Neural cell (in vitro differentiated cells): ENCODE measurements at regions not wholly inside any gene's neighbourhood (a gene's known extent, or its start where the extent isn't known, plus 50 kb on each side); places are given as distances from the start of the nearest gene placed in this dataset.

Source experiments
- H2AFZ ChIP-seq: fragments of 200-600, 300-800 bp; sonication (generic), shearing (Covaris generic); 2 replicates; pipeline ENCODE4 v1.6.0; 2014; ENCODE audit warnings: low read depth, mild to moderate bottlenecking, antibody characterized with exemption, low read length, moderate library complexity
- H3F3A ChIP-seq: fragments of 200-600 bp; shearing (Covaris generic); 2 replicates; pipeline ENCODE4 v1.6.1; 2016; ENCODE audit warnings: mild to moderate bottlenecking, moderate library complexity, mixed read lengths, antibody characterized with exemption, low read length; ENCODE audit not compliant: insufficient read depth, poor library complexity, severe bottlenecking
- H3K27ac ChIP-seq: fragments of 200-600, 300-800 bp; sonication (generic), shearing (Covaris generic); 2 replicates; pipeline ENCODE4 v1.5.1; 2014; ENCODE audit warnings: mild to moderate bottlenecking, low read length, moderate library complexity
- H3K27me3 ChIP-seq: fragments of 300-800, 200-600 bp; sonication (generic), shearing (Covaris generic); 2 replicates; pipeline ENCODE4 v1.6.0; 2014; ENCODE audit warnings: mild to moderate bottlenecking, low read depth, low read length, moderate library complexity; ENCODE audit not compliant: insufficient read depth
- H3K36me3 ChIP-seq: fragments of 300-800, 200-600 bp; sonication (generic), shearing (Covaris generic); 2 replicates; pipeline ENCODE4 v1.5.1; 2014; ENCODE audit warnings: mild to moderate bottlenecking, antibody characterized with exemption, low read length, moderate library complexity; ENCODE audit not compliant: insufficient read depth
- H3K4me2 ChIP-seq: fragments of 300-800, 200-600 bp; sonication (generic), shearing (Covaris generic); 2 replicates; pipeline ENCODE4 v1.6.0; 2014; ENCODE audit warnings: mild to moderate bottlenecking, low read length
- H3K4me3 ChIP-seq: fragments of 300-800, 200-600 bp; sonication (generic), shearing (Covaris generic); 2 replicates; pipeline ENCODE4 v1.5.1; 2014; ENCODE audit warnings: mild to moderate bottlenecking, low read length, moderate library complexity
- H3K79me2 ChIP-seq: fragments of 200-600 bp; shearing (Covaris generic); replicated peaks from 2 replicates; pipeline ENCODE4 v1.6.0; 2014; ENCODE audit warnings: mild to moderate bottlenecking, low read length, moderate library complexity; ENCODE audit not compliant: insufficient read depth
- H3K9ac ChIP-seq: fragments of 300-800, 200-600 bp; sonication (generic), shearing (Covaris generic); 2 replicates; pipeline ENCODE4 v1.6.1; 2016; ENCODE audit warnings: mild to moderate bottlenecking, low read length, mixed read lengths
- H3K9me2 ChIP-seq: fragments of 200-600 bp; shearing (Covaris generic); 2 replicates; pipeline ENCODE4 v1.6.1; 2016; ENCODE audit warnings: mild to moderate bottlenecking, low read length, mixed read lengths; ENCODE audit not compliant: insufficient read depth
- H3K9me3 ChIP-seq: fragments of 200-600, 300-800 bp; sonication (generic), shearing (Covaris generic); 2 replicates; pipeline ENCODE4 v1.6.1; 2016; ENCODE audit warnings: mild to moderate bottlenecking, mixed run types, low read length, moderate library complexity, mixed read lengths
- H4K20me1 ChIP-seq: fragments of 200-600 bp; shearing (Covaris generic); 2 replicates; pipeline ENCODE4 v1.6.1; 2016; ENCODE audit warnings: mild to moderate bottlenecking, mixed run types; ENCODE audit not compliant: insufficient read depth
- EP300 ChIP-seq: fragments of 450-650 bp; conservative IDR thresholded peaks from 2 replicates; pipeline ENCODE4 v1.6.1; 2014; ENCODE audit warnings: antibody characterized with exemption, mild to moderate bottlenecking, moderate library complexity; ENCODE audit not compliant: poor library complexity, severe bottlenecking
- EZH2 ChIP-seq: fragments of 200-600, 300-800 bp; shearing (Covaris generic), sonication (generic); IDR thresholded peaks from 2 replicates; pipeline ENCODE4 v1.6.1; 2014; ENCODE audit warnings: antibody characterized with exemption, low read length, borderline replicate concordance, mild to moderate bottlenecking; ENCODE audit not compliant: insufficient read depth, poor library complexity, severe bottlenecking
- MXI1 ChIP-seq: fragments of 450-650 bp; conservative IDR thresholded peaks from 2 replicates; pipeline ENCODE4 v1.6.1; 2014; ENCODE audit warnings: antibody characterized with exemption, mild to moderate bottlenecking; ENCODE audit not compliant: poor library complexity, severe bottlenecking
- POLR2AphosphoS5 ChIP-seq: IDR thresholded peaks from 2 replicates; pipeline ENCODE4 v1.6.1; 2012
- RAD21 ChIP-seq: fragments of 450-650 bp; conservative IDR thresholded peaks from 2 replicates; pipeline ENCODE4 v1.6.1; 2014; ENCODE audit warnings: antibody characterized with exemption, mild to moderate bottlenecking, moderate library complexity
- SMC3 ChIP-seq: fragments of 450-650 bp; conservative IDR thresholded peaks from 2 replicates; pipeline ENCODE4 v1.6.1; 2014; ENCODE audit warnings: antibody characterized with exemption, mild to moderate bottlenecking, moderate library complexity; ENCODE audit not compliant: poor library complexity
- TAF1 ChIP-seq: IDR thresholded peaks from 2 replicates; pipeline ENCODE4 v1.6.1; 2012; ENCODE audit warnings: low read depth
- TF ChIP-seq, protein P1 (sequence below): IDR thresholded peaks from 2 replicates; pipeline ENCODE4 v1.6.1; 2012; ENCODE audit warnings: borderline replicate concordance
- TF ChIP-seq, protein P2 (sequence below): fragments of 450-650 bp; IDR thresholded peaks from 2 replicates; pipeline ENCODE4 v1.5.1; 2014; ENCODE audit warnings: antibody characterized with exemption, mild to moderate bottlenecking, moderate library complexity; ENCODE audit not compliant: poor library complexity, severe bottlenecking

DNA sequence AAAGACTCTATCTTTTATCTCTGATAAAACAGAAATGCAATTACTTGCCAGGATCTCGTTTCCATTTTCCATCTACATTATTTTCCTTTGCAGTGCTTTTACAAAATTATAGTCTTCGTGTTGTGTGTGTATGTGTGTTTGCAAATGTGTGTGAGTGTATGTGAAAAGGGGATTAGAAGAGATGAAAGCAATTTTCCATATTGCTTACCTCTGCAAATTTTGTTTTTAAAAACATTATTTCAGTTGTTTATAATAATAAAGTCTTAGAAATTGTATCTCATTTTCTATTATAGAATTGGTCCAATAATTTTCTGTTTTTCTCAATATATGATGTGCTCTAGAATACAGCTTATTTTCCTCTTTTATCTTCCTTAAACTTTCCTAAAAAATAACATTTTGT lies 421.3 kb upstream of the ANKRD30A start:
- H3K4me3 ChIP-seq, result no peak overlapping the region
- H3F3A ChIP-seq, result no peaks in the 10 kb centered on the region
- no peak overlapping the region for H3K27ac ChIP-seq
- H3K9ac ChIP-seq, result no peak overlapping the region
- TF ChIP-seq, protein P1, sequence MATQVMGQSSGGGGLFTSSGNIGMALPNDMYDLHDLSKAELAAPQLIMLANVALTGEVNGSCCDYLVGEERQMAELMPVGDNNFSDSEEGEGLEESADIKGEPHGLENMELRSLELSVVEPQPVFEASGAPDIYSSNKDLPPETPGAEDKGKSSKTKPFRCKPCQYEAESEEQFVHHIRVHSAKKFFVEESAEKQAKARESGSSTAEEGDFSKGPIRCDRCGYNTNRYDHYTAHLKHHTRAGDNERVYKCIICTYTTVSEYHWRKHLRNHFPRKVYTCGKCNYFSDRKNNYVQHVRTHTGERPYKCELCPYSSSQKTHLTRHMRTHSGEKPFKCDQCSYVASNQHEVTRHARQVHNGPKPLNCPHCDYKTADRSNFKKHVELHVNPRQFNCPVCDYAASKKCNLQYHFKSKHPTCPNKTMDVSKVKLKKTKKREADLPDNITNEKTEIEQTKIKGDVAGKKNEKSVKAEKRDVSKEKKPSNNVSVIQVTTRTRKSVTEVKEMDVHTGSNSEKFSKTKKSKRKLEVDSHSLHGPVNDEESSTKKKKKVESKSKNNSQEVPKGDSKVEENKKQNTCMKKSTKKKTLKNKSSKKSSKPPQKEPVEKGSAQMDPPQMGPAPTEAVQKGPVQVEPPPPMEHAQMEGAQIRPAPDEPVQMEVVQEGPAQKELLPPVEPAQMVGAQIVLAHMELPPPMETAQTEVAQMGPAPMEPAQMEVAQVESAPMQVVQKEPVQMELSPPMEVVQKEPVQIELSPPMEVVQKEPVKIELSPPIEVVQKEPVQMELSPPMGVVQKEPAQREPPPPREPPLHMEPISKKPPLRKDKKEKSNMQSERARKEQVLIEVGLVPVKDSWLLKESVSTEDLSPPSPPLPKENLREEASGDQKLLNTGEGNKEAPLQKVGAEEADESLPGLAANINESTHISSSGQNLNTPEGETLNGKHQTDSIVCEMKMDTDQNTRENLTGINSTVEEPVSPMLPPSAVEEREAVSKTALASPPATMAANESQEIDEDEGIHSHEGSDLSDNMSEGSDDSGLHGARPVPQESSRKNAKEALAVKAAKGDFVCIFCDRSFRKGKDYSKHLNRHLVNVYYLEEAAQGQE, result no peak
- TF ChIP-seq POLR2AphosphoS5 (no peak), EZH2 (no peak), RAD21 (no peak), EP300 (no peak)
- TF ChIP-seq, protein P2, sequence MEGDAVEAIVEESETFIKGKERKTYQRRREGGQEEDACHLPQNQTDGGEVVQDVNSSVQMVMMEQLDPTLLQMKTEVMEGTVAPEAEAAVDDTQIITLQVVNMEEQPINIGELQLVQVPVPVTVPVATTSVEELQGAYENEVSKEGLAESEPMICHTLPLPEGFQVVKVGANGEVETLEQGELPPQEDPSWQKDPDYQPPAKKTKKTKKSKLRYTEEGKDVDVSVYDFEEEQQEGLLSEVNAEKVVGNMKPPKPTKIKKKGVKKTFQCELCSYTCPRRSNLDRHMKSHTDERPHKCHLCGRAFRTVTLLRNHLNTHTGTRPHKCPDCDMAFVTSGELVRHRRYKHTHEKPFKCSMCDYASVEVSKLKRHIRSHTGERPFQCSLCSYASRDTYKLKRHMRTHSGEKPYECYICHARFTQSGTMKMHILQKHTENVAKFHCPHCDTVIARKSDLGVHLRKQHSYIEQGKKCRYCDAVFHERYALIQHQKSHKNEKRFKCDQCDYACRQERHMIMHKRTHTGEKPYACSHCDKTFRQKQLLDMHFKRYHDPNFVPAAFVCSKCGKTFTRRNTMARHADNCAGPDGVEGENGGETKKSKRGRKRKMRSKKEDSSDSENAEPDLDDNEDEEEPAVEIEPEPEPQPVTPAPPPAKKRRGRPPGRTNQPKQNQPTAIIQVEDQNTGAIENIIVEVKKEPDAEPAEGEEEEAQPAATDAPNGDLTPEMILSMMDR, result no peak
- no peak overlapping the region for H2AFZ ChIP-seq
- no peak overlapping the region for H3K4me2 ChIP-seq
- no peaks in the 10 kb centered on the region for H3K9me2 ChIP-seq
- no peaks in the 10 kb centered on the region for H3K27me3 ChIP-seq
- H3K9me3 ChIP-seq, result no peaks in the 10 kb centered on the region
- no peaks in the 10 kb centered on the region for H3K36me3 ChIP-seq
- H4K20me1 ChIP-seq, result no peaks in the 10 kb centered on the region
- no peaks in the 10 kb centered on the region for H3K79me2 ChIP-seq

DNA sequence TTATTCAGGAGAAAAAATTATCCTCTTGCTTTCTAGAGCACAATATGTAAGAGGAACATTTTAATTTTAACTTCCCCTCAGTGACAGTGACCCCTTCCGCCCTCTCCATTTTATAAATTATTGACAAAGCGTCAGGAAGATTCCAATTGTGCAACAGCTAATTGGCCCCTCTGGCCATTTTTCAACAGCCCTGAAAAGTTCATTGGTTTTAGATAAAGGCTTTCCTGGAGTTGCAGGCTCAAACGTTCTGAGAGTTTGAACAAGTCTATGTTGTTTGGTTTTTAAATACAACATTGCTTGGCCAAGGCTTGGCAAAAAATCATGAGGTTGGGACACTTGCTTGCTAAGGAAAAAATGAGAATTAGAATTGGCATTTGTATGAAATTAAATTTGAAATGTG lies 422.2 kb upstream of the ANKRD30A start:
- no peak for TF ChIP-seq EP300
- TF ChIP-seq, protein P1, result no peak
- TF ChIP-seq, protein P2, result no peak
- no peak for TF ChIP-seq EZH2
- no peak for TF ChIP-seq POLR2AphosphoS5
- TF ChIP-seq SMC3, result no peak
- no peak for TF ChIP-seq RAD21
- TF ChIP-seq MXI1, result no peak
- TF ChIP-seq TAF1, result no peak
- no peaks in the 10 kb centered on the region for H3K79me2 ChIP-seq
- no peaks in the 10 kb centered on the region for H3K9me2 ChIP-seq
- H3K9me3 ChIP-seq, result no peaks in the 10 kb centered on the region
- H4K20me1 ChIP-seq, result no peaks in the 10 kb centered on the region
- H3K4me3 ChIP-seq, result no peak overlapping the region
- H3F3A ChIP-seq, result no peaks in the 10 kb centered on the region
- H3K27ac ChIP-seq, result no peak overlapping the region
- no peaks in the 10 kb centered on the region for H3K27me3 ChIP-seq
- no peaks in the 10 kb centered on the region for H3K36me3 ChIP-seq
- H2AFZ ChIP-seq, result no peak overlapping the region
- H3K4me2 ChIP-seq, result no peak overlapping the region
- no peak overlapping the region for H3K9ac ChIP-seq
